WERI-Rb-1 (cell line): ENCODE measurements at regions not wholly inside any gene's neighbourhood (a gene's known extent, or its start where the extent isn't known, plus 50 kb on each side); places are given as distances from the start of the nearest gene placed in this dataset.
"Not testable (repeated sequence)": the region's sequence is repeated elsewhere in the genome, so short reads cannot be mapped to it uniquely, and the experiment has no call there.

ENCODE experiments used
- DNase-seq: peaks from one replicate; pipeline ENCODE4 v3.0.0-alpha.2; 2020
- H3K27ac ChIP-seq: fragments of 250-450 bp; sonication (Bioruptor Pico); 2 replicates; pipeline ENCODE4 v1.5.1; 2020; ENCODE audit warnings: mild to moderate bottlenecking, moderate library complexity
- H3K27me3 ChIP-seq: fragments of 250-450 bp; sonication (Bioruptor Pico); 2 replicates; pipeline ENCODE4 v1.5.1; 2021; ENCODE audit warnings: mild to moderate bottlenecking, low read depth, moderate library complexity; ENCODE audit not compliant: insufficient read depth, severe bottlenecking
- H3K36me3 ChIP-seq: fragments of 250-450 bp; sonication (Bioruptor Pico); 2 replicates; pipeline ENCODE4 v1.5.1; 2020; ENCODE audit warnings: mild to moderate bottlenecking, moderate library complexity
- H3K4me3 ChIP-seq: 2 replicates; pipeline ENCODE4 v1.5.1; 2011; ENCODE audit warnings: low read depth, mild to moderate bottlenecking, control low read depth, low read length
- H3K9me3 ChIP-seq: fragments of 250-450 bp; sonication (Bioruptor Pico); 2 replicates; pipeline ENCODE4 v1.5.1; 2021; ENCODE audit warnings: mild to moderate bottlenecking, moderate library complexity; ENCODE audit not compliant: severe bottlenecking
- TF ChIP-seq, protein P1 (sequence below): IDR thresholded peaks from 2 replicates; pipeline ENCODE4 v1.5.1; 2011; ENCODE audit warnings: low read depth, mild to moderate bottlenecking, control low read depth, inconsistent platforms, low read length

DNA sequence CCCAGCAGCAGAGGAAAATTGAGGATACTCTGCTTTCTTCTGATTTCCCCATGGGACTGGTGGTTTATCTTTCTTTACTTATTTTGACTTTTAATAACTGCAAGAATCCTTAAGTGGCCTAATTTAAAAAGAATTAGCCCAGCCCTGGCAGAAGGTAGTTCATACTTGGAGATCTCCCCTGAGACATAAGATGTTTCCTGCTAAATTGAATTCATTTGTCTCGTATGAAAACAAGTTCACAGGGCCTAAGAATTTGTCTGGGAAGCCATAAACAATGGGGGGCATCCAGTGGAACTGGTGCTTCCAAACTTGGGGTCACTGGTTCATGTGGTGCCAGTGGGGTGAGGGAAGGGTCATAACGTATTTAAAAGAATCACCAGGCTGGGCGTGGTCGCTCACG is 283.1 kb upstream of the RASGRP1 start:
- H3K4me3 ChIP-seq: no peak overlapping the region
- H3K9me3 ChIP-seq: no peaks in the 10 kb centered on the region
- no peaks in the 10 kb centered on the region for H3K27me3 ChIP-seq
- DNase-seq: no peak
- TF ChIP-seq, protein P1, sequence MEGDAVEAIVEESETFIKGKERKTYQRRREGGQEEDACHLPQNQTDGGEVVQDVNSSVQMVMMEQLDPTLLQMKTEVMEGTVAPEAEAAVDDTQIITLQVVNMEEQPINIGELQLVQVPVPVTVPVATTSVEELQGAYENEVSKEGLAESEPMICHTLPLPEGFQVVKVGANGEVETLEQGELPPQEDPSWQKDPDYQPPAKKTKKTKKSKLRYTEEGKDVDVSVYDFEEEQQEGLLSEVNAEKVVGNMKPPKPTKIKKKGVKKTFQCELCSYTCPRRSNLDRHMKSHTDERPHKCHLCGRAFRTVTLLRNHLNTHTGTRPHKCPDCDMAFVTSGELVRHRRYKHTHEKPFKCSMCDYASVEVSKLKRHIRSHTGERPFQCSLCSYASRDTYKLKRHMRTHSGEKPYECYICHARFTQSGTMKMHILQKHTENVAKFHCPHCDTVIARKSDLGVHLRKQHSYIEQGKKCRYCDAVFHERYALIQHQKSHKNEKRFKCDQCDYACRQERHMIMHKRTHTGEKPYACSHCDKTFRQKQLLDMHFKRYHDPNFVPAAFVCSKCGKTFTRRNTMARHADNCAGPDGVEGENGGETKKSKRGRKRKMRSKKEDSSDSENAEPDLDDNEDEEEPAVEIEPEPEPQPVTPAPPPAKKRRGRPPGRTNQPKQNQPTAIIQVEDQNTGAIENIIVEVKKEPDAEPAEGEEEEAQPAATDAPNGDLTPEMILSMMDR: no peak
- H3K27ac ChIP-seq: no peak overlapping the region
- no peaks in the 10 kb centered on the region for H3K36me3 ChIP-seq

- DNase-seq: no peak
- TF ChIP-seq, protein P1: no peak
- Histone ChIP-seq H3K27me3 (no peaks in the 10 kb centered on the region), H3K4me3 (no peak overlapping the region), H3K36me3 (no peaks in the 10 kb centered on the region), H3K27ac (no peak overlapping the region), H3K9me3 (no peaks in the 10 kb centered on the region)
Measured at GRCh38 chr15:38849046-38849445, 284.4 kb upstream of the RASGRP1 start.

DNA sequence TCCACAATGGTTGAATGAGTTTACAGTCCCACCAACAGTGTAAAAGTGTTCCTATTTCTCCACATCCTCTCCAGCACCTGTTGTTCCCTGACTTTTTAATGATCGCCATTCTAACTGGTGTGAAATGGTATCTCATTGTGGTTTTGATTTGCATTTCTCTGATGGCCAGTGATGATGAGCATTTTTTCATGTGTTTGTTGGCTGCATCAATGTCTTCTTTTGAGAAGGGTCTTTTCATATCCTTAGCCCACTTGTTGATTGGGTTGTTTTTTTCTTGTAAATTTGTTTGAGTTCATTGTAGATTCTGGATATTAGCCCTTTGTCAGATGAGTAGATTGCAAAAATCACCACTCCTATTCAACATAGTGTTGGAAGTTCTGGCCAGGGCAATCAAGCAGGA is 287.6 kb upstream of the RASGRP1 start:
- not testable (repeated sequence) for DNase-seq

DNA sequence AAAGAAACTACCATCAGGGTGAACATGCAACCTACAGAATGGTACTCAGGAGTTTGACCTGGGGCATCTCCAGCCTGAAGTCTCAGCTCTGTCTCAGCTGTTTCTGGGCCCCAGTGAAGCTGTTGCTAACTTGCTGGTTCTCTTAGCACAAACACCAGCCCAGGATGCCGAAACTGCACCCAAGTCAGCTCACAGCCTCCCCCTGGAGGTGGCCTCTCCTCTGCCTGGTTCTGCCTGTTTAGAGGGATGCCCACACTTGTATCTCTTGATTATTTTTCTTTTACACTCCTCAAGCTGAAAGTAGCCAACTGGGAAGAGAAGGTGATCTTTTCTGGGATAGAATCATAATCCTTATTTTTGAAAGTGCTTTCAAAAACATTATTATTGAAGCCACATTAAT is 289.0 kb upstream of the RASGRP1 start:
- H3K4me3 ChIP-seq: no peak overlapping the region
- H3K27ac ChIP-seq: no peak overlapping the region
- H3K9me3 ChIP-seq: no peaks in the 10 kb centered on the region
- DNase-seq: peak; percentile 19
- H3K27me3 ChIP-seq: no peaks in the 10 kb centered on the region
- no peaks in the 10 kb centered on the region for H3K36me3 ChIP-seq
- TF ChIP-seq, protein P1: peak; percentile 56

More for the DNA sequence above, 287.6 kb upstream of the RASGRP1 start:
- H3K4me3 ChIP-seq, H3K27ac ChIP-seq, H3K9me3 ChIP-seq, H3K27me3 ChIP-seq, H3K36me3 ChIP-seq: not testable (repeated sequence)

GRCh38 chr15:38854506-38854905 is 289.9 kb upstream of the RASGRP1 start:
- Histone ChIP-seq H3K36me3 (no peaks in the 10 kb centered on the region), H3K9me3 (no peaks in the 10 kb centered on the region), H3K4me3 (no peak overlapping the region), H3K27ac (no peak overlapping the region), H3K27me3 (no peaks in the 10 kb centered on the region)
- TF ChIP-seq, protein P1: no peak
- no peak for DNase-seq

GRCh38 chr15:38857814-38858213 is 293.2 kb upstream of the RASGRP1 start:
- no peak for DNase-seq
- H3K36me3 ChIP-seq: no peaks in the 10 kb centered on the region
- no peak overlapping the region for H3K27ac ChIP-seq
- no peaks in the 10 kb centered on the region for H3K9me3 ChIP-seq
- no peak overlapping the region for H3K4me3 ChIP-seq
- TF ChIP-seq, protein P1: no peak
- H3K27me3 ChIP-seq: no peaks in the 10 kb centered on the region
